Endothelial cell of umbilical vein (primary cell): ENCODE measurements at regions not wholly inside any gene's neighbourhood (a gene's known extent, or its start where the extent isn't known, plus 50 kb on each side); places are given as distances from the start of the nearest gene placed in this dataset.

Source experiments
- BruUV-seq: library from RNA; stranded (reverse); fragments of 400-500 nt; replicated peaks from 2 replicates; lab custom pipeline; 2021; lab: Mats Ljungman, UMichigan
- CTCF ChIA-PET: fragments of 300-600, 350-600 bp; sonication (Branson Sonifier 250); formaldehyde crosslinking; loops from one replicate; lab custom pipeline; 2021; ENCODE audit warnings: antibody characterized with exemption, inconsistent platforms; lab: Charles Lee
- POLR2A ChIA-PET: fragments of 300-600, 350-600 bp; sonication (Branson Sonifier 250); formaldehyde crosslinking; loops from one replicate; lab custom pipeline; 2021; ENCODE audit warnings: antibody characterized with exemption, inconsistent platforms; lab: Charles Lee
- DNase-seq: peaks from one replicate; pipeline ENCODE4 v3.0.0-alpha.2; 2011; ENCODE audit warnings: low read depth, low spot score
- FAIRE-seq: peaks from 2 replicates; lab custom pipeline; 2011; peaks lifted over from hg19 to GRCh38; lab: Jason Lieb, UNC
- H2AFZ ChIP-seq: 2 replicates; pipeline ENCODE4 v1.6.0; 2012; ENCODE audit warnings: low read depth, low read length, control low read depth, inconsistent platforms
- H3K27ac ChIP-seq: 2 replicates; pipeline ENCODE4 v1.5.1; 2011; ENCODE audit warnings: low read depth, mild to moderate bottlenecking, control low read depth, low read length, moderate library complexity; ENCODE audit not compliant: insufficient read depth
- H3K27me3 ChIP-seq, 2 experiments: 2 replicates each; pipeline versions ENCODE4 v1.6.0 to v1.6.1; 2011; ENCODE audit warnings: low read length in 2 of 2, mixed read lengths in 1 of 2; ENCODE audit not compliant: control insufficient read depth in 2 of 2, insufficient read depth in 2 of 2
- H3K36me3 ChIP-seq, 2 experiments: 2 replicates in 1 of 2; 3 replicates in 1 of 2; pipeline ENCODE4 v1.5.1; 2011; ENCODE audit warnings: low read length in 2 of 2, mild to moderate bottlenecking in 1 of 2, moderate library complexity in 1 of 2; ENCODE audit not compliant: control insufficient read depth in 2 of 2, insufficient read depth in 2 of 2; ENCODE audit errors: extremely low read depth in 1 of 2
- H3K4me1 ChIP-seq: 3 replicates; pipeline ENCODE4 v1.5.1; 2011; ENCODE audit warnings: mild to moderate bottlenecking, low read length; ENCODE audit not compliant: control insufficient read depth, insufficient read depth; ENCODE audit errors: extremely low read depth
- H3K4me2 ChIP-seq: 2 replicates; pipeline ENCODE4 v1.6.1; 2011; ENCODE audit warnings: low read length, control low read depth, mixed read lengths; ENCODE audit not compliant: insufficient read depth
- H3K4me3 ChIP-seq, 3 experiments: fragments of 200-600 bp in 1 of 3; sonication (generic), shearing (Covaris generic) in 1 of 3; replicated peaks in 1 of 3; 2 replicates each; pipeline ENCODE4 v1.5.1; 2011 to 2016; ENCODE audit warnings: control low read depth in 3 of 3, low read length in 3 of 3, mild to moderate bottlenecking in 2 of 3, inconsistent platforms in 1 of 3, low read depth in 1 of 3, moderate library complexity in 1 of 3; ENCODE audit not compliant: insufficient read depth in 1 of 3
- H3K79me2 ChIP-seq: 2 replicates; pipeline ENCODE4 v1.6.0; 2012; ENCODE audit warnings: low read length, inconsistent platforms; ENCODE audit not compliant: control insufficient read depth, insufficient read depth
- H3K9ac ChIP-seq: replicated peaks from 2 replicates; pipeline ENCODE3; 2011; ENCODE audit warnings: low read length, control low read depth; ENCODE audit not compliant: insufficient read depth; ENCODE audit errors: extremely low read depth
- H3K9me1 ChIP-seq: replicated peaks from 3 replicates; pipeline ENCODE4 v1.6.0; 2011; ENCODE audit warnings: mild to moderate bottlenecking, low read length; ENCODE audit not compliant: control insufficient read depth, insufficient read depth; ENCODE audit errors: extremely low read depth
- H3K9me3 ChIP-seq: replicated peaks from 2 replicates; pipeline ENCODE4 v1.5.1; 2012; ENCODE audit warnings: low read length, inconsistent platforms; ENCODE audit not compliant: control insufficient read depth, insufficient read depth
- H4K20me1 ChIP-seq: replicated peaks from 2 replicates; pipeline ENCODE3; 2011; ENCODE audit warnings: mild to moderate bottlenecking, low read length; ENCODE audit not compliant: control insufficient read depth, insufficient read depth; ENCODE audit errors: extremely low read depth
- CTCF ChIP-seq, 2 donors: IDR thresholded peaks; 1 replicate in 1 of 2; 2 replicates in 1 of 2; pipeline ENCODE4 v1.5.1; 2011; ENCODE audit warnings: low read length in 2 of 2, mild to moderate bottlenecking in 2 of 2, moderate library complexity in 2 of 2, control low read depth in 1 of 2, inconsistent platforms in 1 of 2, low read depth in 1 of 2; ENCODE audit not compliant: insufficient read depth in 1 of 2; ENCODE audit errors: extremely low read depth in 1 of 2
- EZH2 ChIP-seq: IDR thresholded peaks from 2 replicates; pipeline ENCODE4 v1.6.1; 2012; ENCODE audit warnings: borderline replicate concordance, low read depth, mild to moderate bottlenecking, moderate library complexity, low read length, inconsistent platforms; ENCODE audit not compliant: severe bottlenecking
- FOS ChIP-seq: IDR thresholded peaks from 2 replicates; pipeline ENCODE4 v1.6.1; 2011; ENCODE audit warnings: mild to moderate bottlenecking, low read length, moderate library complexity, borderline replicate concordance; ENCODE audit not compliant: insufficient read depth
- GATA2 ChIP-seq: IDR thresholded peaks from 2 replicates; pipeline ENCODE4 v1.7.0; 2011; ENCODE audit warnings: low read depth, mild to moderate bottlenecking, moderate library complexity, mixed read lengths, low read length; ENCODE audit not compliant: insufficient read length, insufficient read depth
- JUN ChIP-seq: IDR thresholded peaks from 2 replicates; pipeline ENCODE4 v1.6.1; 2011; ENCODE audit warnings: borderline replicate concordance, low read depth; ENCODE audit not compliant: insufficient read length, insufficient read depth
- MAX ChIP-seq: IDR thresholded peaks from 2 replicates; pipeline ENCODE4 v1.6.1; 2011; ENCODE audit not compliant: insufficient read depth, insufficient read length
- MYC ChIP-seq: IDR thresholded peaks from one replicate; pipeline ENCODE4 v1.6.1; 2011; ENCODE audit warnings: mild to moderate bottlenecking, low read depth, low read length
- POLR2A ChIP-seq: IDR thresholded peaks from 2 replicates; pipeline ENCODE4 v1.6.1; 2012; ENCODE audit warnings: low read depth, mild to moderate bottlenecking, control low read depth, low read length
- POLR2AphosphoS5 ChIP-seq: IDR thresholded peaks from 2 replicates; pipeline ENCODE4 v1.6.1; 2012; ENCODE audit warnings: low read depth, mild to moderate bottlenecking, control low read depth, low read length, moderate library complexity; ENCODE audit not compliant: insufficient read depth
- dilution Hi-C: fragments of 300-500 bp; cut with MboI; formaldehyde crosslinking; loops from one replicate; pipeline ENCODE4 v1.15.0; 2019; ENCODE audit warnings: low sequenced_read_pairs; ENCODE audit not compliant: extremely low pct_ligation_motif_present
- intact Hi-C: fragments of 100-400 bp; cut with micrococcal nuclease; formaldehyde crosslinking; loops from one replicate; pipeline ENCODE4 v1.10.0; 2022

GRCh38 chr5:7185742-7186141 lies 210.2 kb upstream of the ADCY2 start:
- Histone ChIP-seq H4K20me1 (no peaks in the 10 kb centered on the region), H3K79me2 (no peaks in the 10 kb centered on the region), H3K9me3 (peaks cover 2% of the 10 kb centered on the region), H3K4me3 (no peak overlapping the region), H3K36me3 (no peaks in the 10 kb centered on the region), H3K9ac (no peak overlapping the region), H3K4me1 (no peaks in the 10 kb centered on the region), H3K27me3 (no peaks in the 10 kb centered on the region), H2AFZ (no peak overlapping the region), H3K9me1 (no peaks in the 10 kb centered on the region), H3K4me2 (no peak overlapping the region), H3K27ac (no peak overlapping the region)
- DNase-seq (no peak), FAIRE-seq (no peak)
- TF ChIP-seq POLR2AphosphoS5 (no peak), MYC (no peak), JUN (no peak), EZH2 (no peak), CTCF (IDR thresholded peaks at IDR 0.05; ENCODE audit: extremely low read depth in 1 of 2, insufficient read depth in 1 of 2, low read depth in 1 of 2, low read length in 2 of 2) (no peak), MAX (no peak), FOS (no peak), POLR2A (no peak), GATA2 (no peak)
- POLR2A ChIA-PET, result no interaction called here
- intact Hi-C loops, result no loop called here
- CTCF ChIA-PET, result no interaction called here
- no TSS peak for BruUV-seq
- dilution Hi-C loops, result no loop called here
